GM21619 (cell line): ENCODE measurements at regions not wholly inside any gene's neighbourhood (a gene's known extent, or its start where the extent isn't known, plus 50 kb on each side); places are given as distances from the start of the nearest gene placed in this dataset.
A peak's percentile ranks its signal among the peaks of the same experiment; 100 is the strongest.

Experiments
- ATAC-seq: cut with Tn5 transposase; IDR thresholded peaks from one replicate; pipeline ENCODE4 v1.9.1; 2021; ENCODE audit not compliant: unreplicated experiment

DNA sequence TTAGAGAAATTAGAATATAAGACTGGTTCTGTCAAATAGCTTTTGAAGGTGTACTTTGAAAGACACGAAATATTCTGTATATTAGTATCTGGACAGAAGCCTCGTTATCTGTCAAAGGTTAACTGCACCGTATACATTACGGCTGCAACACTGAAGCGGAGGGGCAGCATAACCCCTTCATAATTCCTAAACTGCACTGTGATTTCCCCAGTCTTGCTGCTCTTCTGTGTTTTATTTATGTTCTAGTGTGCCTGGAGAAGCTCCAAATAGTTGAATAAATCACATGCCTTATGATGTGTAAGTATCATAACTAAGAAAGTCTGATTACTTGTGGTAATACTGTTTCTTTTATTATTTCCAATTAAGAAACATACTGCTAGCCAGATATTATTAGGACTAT lies 285.7 kb upstream of the ROBO2 start:
- no peak for ATAC-seq

DNA sequence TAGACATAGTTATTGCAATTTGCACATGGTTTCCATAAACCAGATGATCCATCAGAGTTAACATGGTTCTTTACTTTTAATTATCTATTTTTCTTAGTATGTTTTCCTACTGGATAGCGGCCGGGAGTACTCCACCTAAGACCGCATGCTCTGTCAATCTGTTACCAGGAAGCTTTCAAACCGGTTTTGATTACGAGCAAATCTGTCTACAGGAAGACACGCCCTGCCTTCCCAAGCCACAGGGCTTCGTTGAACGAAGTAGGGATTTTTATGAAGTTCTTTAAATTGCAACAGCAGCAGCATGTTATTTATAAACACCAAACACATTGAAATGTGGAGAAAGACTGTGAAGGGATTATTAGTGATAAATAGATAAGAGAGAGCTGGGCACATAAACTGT lies 283.3 kb upstream of the ROBO2 start:
- ATAC-seq = no peak

DNA sequence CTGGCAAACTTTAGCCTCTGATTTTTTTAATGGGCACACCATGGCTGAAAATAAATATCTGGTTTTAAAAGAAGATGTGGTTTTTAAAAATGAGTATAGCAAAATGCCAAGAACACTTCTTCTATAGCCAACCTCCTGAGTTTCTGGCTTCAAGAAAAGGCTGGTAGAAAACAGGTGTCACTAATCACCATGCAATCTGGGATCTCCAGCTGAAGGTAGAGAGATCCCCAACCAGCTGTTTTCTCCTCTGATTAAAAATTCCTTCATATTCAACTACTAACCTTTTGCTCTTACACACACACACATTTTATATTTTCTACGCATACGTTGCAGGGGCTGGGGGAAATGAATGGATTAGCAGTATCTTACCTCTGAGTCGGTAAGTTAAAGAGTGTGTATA lies 279.6 kb upstream of the ROBO2 start:
- ATAC-seq = no peak

DNA sequence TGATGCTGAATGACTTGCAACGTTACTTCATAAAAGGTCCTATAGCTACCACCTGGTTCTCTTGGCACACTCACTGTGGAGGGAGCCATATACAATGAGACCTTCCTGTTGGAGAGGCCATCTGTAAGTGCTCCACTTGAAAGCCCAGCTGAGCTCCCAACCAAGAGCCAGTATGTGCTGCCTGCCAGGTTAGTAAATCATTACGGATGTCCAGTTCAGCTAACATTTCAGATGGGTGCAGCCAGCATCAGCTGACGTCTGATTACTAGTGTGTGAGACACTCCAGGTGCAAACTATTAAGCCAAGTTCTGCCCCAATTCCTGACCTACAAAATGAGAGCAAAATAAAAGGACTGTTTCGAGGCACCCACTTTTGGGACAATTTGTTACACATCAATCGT lies 274.4 kb upstream of the ROBO2 start:
- ATAC-seq = no peak

DNA sequence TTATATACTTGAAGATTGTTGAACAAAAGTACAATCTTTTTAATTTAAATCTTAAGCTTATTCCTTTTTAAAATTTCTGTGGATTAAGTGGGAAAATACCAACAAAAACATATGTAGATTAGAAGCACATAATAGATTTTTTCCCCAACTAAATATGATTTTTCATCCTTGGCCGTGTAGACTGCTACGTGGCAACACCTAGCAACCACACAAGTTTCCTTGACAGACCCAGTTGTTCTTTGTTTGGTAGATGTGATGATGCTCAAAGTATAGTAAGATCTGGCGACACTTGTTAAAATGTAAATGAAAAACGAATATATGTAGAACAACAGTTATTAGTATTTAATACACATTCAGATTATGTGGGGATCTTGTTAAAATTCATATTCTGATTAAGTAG lies 271.0 kb upstream of the ROBO2 start:
- ATAC-seq = no peak

DNA sequence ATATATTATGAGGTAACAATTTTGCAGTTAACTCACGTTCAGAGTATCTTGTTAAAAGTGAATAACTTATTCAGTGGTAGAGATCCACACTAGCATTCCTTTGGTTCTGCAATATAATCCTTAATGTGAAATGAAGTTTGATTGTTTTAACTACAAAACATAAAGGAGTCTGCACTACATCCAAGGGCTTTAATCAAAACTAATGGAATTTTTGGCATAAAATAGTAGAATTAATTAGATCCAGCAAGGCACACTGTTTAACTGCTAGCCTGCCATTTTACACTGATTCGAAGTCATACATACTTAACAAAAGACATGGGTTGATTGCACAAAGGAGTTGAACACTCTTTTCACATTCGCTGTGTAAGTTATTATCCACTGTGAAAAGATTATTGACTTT lies 263.0 kb upstream of the ROBO2 start:
- no peak for ATAC-seq

DNA sequence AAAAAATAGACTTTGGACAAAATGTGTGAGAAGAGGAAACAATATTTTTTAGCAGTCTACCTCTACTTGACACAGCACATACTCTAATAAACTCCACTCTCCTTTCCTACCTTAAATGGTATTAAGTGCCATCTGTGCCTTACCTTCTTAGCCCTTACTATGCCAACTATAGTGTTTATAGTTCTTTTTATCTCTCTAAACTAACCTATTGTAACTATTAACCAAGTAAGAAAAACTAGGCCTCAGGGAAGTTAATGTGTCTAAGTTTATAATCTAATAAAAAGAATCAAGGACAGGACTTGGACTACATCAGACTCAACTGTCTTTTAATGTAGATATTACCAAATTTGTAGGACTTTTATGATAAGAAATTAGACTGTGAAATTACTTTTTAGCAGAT lies 251.7 kb upstream of the ROBO2 start:
- no peak for ATAC-seq

DNA sequence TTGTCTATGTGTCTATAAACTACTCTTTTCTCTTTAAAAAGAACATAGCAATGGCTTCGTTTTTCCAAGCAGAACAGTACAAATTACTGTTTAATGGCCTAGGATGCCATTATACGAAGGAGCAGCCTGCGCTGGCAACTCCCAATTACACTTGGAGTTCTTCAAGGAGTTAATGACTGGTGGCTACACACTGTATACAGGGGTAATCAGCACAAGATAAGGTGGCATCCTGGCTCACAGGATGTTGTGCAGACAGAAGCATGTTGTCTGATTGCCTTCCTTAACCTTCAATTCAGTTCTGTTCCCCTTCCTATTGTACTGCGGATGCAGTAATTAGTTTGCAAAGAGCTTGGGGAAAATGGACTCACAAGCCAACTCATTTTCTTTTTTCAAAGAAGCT lies 250.7 kb upstream of the ROBO2 start:
- ATAC-seq = no peak

DNA sequence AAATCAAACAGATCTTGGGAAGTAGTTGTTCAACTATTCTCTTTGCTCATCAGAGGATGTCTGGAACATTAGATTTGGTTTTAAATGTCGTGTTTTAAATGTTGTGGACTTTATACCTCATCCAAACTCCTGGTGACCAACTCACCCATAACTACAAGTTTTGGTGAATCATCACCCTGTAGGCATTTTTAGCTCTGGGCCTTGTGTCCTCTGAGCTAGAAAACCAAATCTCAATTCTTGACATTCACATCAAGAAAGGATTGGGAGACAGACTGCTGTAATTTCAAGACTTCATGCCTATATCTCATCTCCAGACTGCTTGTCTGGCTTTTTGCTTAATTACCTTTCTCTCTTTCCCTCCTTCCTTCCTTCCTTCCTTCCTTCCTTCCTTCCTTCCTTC lies 228.5 kb upstream of the ROBO2 start:
- ATAC-seq = no peak

DNA sequence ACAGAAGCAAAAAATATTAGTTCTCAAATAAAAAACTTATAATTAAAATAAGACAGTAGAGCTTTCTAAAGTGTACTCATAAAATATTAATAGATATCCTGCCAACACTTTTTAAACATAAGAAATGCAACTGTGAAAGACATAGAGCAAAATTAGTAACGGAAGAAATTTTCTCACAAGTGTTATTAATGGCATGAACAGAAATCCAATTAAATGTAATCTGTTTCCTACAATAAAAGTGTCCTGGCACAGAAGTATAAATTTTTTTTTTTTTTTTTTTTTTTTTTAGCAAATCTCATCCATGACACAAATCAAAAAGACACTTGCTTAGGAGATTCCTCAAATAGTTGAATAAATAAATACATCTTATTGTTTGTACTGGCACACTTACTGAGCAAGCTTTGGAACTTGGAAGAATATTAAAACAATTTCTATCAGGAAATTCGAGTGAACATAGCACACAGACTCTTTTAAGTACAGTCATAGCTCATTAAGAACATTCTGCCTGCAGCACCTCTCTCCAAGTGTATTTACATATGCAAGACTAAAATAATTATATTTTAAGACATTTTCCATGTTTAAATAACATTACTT lies 227.2 kb upstream of the ROBO2 start:
- ATAC-seq = no peak

DNA sequence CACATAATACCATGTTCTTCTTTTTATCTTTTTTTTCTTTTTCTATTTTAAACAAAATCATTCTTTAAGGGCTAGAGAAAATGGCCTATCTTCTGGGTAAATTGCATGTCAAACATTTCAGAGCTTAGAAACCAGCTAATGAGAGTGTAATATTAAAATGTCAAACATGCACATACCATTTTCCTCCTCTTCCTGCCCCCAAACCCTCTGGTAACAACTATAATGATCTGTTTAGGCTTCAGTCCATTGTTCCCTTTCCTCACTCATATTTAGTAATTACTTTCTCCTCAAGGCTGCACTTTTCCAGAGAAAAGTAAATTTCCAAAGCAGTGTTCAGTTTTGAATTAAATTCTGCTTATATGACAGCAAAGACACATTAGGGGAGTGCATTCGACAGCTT lies 224.3 kb upstream of the ROBO2 start:
- no peak for ATAC-seq

DNA sequence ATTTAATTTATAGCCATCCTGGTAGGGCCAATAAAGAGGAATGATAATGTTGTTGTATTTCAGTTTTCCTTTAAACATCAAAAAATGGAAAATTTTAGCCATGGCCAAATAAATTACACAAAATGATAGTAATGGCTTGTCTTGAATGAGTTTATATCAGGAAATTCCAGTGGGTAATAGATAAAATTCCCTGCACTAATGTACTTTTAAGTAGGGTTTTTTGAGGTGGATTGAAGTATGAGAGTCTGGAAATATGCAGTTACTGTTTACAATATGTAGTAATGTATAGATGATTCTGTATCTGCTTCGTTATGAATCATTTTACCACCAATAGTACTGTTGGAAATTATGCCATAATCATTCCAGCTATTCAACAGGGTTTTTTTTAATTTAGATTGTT lies 219.4 kb upstream of the ROBO2 start:
- ATAC-seq = no peak

DNA sequence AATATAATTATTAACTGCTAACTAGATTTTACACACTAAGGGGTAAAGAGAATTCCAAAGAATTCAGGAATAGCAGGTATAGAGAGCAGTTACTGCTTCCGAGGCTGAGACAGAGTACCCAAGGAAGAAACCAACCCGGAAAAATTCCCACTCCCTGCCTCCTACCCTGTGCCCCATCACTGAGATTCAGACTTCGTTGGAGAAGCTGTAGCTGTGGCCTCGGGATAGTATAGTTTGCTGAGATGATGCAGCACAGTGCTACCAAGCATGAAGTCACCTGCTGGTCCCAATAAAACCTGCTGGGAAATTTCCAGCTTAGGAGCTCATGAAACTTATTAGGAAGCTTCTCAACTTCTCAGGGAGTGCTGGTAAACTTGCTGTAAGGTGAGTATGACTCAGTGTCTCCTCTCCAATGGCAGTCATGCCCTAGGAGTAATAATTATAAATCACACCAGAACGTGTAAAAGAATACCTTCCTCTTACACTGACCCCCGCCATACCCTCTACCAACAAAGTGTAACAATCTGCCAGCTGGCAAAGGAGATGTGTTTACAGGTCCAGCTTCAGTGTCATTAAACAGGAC lies 215.2 kb upstream of the ROBO2 start:
- ATAC-seq = no peak

DNA sequence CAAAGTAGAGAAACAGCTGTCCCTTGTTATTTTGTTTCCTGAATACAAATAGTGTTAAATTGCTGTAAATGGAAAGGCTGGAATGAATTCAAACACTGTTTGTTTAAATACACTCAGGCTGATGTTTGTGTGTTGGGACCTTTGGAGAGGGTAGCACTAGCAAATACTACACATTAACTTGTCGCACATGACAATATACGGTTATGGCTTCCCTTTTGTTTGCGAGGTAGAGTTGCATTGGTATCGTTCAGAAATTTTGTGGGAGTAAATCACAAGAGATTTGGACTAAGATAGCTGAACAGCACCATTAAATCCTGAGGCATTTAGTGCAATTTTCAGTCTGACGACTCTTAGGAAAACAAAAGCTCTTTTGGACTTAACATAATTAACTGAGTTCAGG lies 213.0 kb upstream of the ROBO2 start:
- no peak for ATAC-seq

DNA sequence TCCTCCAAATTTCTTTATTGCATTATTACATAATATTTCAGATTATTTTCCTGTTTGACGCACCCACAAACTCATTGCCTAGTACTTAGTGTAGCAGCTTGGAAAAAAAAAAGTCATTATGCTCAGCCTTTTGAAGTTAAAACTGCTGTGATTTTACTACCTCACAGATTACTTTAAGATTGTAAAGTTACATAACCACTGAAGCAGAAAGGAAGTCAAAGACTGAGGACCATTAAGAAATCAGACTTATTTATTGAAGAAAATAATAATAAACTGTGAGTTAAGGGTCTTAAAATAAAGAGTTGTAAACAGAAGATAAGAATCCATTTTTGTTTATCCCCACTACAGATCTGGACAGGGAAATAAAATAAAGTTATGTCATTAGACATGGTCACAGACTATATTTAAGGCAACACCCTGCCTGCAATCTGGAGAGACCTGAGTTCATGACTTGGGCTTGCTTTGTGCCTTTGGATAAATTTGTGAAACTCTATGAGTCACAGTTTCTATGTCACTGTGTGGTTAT lies 212.1 kb upstream of the ROBO2 start:
- ATAC-seq = no peak

DNA sequence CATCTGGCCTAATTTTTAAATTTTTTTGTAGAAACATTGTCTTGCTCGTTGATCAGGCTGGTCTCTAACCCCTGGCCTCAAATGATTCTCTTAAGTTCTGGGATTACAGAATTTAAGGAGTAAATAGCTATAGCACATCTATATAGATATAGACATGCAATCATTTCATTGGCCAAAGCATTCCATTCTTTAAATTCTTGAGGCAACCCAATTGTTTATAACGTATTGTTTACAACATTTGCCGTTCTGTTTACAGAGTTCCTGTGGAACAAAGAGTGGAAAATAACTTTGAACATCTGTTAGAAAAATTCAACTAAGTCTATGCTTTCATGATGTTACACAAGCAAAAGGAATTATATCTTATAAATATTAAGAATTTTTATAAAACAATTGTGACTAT lies 205.2 kb upstream of the ROBO2 start:
- no peak for ATAC-seq

DNA sequence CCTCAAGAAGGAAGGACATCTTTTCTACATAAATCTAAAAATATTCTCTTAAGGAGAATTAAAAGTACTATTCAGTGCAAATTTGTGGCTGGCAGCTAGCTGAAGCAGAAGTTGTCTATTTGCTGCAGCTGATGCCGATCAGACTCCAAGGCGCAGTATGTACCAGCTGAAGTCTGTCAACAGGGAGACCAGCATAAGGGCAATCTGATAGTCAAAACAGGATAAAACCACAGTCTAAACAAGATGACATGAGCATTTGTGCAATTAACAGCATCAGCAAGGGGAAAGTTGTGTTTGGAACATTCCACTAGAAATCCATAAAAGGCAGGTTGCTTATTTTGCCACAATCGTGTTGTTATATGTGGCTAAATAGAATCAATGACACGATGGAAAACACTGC lies 198.2 kb upstream of the ROBO2 start:
- ATAC-seq = no peak

DNA sequence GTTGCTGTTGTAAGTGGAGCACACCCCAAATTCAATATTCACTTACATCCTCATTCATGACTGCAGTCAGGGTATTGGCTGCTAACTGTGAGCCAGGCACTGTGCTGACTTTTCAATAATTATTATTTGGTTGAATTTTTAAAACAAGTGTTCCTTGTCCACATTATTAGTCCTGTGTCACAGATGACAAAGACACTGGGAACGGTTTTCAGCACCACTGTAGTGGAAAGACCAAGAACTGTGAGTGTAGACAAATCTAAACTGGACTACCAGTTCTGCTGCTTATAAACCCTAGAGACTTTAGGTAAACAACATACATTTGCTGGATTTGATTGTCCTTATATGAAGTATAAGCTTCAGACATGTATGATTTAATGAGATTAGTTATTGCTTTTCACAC lies 197.7 kb upstream of the ROBO2 start:
- no peak for ATAC-seq

DNA sequence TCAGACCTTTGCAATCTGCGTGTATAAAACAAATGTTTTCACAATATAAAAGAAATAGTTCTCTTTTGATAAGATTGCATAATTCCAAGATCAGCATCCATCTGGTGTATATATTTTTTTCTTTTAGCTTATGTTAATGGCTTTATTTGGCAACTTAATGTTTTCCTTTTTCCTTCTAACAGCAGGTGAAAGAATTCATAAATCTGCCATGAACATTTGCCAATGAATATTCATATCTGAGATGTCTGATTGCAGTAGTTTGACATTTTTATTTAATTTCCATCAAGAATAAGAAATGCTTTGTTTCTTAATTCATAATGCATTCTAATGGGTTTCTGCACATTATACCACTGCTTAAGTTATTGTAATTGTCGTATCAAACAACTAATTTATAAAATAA lies 184.4 kb upstream of the ROBO2 start:
- ATAC-seq = no peak

DNA sequence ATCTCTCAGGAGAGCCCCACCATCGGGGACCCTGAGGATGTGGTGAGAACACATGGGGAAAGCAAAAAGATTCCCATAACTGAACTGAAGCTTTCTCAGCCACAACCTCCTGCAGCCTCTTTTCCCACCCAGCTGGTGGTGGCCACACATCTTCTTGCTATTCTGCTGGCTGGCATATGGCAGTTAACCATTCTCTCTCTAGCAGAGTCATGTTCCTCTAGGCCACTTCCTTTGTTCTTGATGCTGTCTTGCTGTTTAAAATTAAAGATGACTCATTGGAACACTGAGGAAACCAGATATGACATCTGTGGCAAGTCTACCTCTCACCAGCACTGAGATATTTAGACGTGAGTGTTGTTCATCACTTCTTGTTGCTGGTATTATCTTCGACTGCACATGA lies 180.3 kb upstream of the ROBO2 start:
- peak; percentile 52 for ATAC-seq

DNA sequence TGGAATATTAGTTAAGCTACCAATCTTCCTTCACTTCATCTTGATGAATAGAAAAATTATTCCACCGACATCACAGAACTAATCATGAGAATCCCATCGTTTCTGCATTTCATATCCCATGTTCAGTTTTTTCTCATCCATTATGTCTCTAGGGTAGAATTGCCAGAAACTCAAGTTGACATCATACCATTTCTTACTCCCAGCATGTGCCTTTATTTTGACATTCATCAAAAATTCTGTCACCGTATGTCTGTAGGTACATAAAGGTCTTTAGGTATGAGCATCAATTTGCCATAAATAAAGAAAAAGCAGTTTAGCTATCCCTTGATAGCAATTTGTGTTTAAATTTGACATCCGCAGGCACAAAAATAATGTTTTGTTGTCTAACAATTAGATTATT lies 175.5 kb upstream of the ROBO2 start:
- no peak for ATAC-seq

DNA sequence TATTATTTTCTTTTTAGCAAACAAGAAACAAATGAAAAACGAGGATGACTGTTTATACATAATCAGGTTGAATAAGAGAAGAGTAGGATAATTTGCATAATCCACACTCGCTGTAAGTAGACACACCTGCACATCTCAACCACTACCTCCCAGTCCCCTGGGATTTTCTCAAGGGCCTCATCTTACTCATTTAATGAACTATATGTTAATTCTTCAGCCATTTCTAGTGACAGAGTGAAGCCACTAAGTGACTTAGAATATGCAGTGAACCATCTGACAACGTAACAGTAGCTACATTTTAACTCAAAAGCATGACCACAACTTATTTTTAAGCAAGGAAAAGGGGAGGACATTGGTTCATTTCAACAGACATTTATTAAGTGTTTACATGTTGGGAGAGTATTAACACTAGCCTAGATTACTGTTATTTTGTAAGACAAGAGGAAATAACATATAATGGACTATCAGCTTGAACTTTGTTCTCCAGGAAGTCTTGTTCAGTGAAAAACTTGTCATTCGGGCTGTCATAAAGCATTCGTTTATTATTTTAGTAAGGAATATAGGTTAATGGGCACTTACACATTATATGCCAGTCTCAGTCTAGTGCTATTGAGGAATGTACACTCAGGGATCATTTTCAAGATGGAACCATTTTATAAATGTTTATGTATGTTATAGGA lies 173.0 kb upstream of the ROBO2 start:
- ATAC-seq = peak; percentile 83
